Esophagus (tissue), 2 donors: ENCODE measurements at regions not wholly inside any gene's neighbourhood (a gene's known extent, or its start where the extent isn't known, plus 50 kb on each side); places are given as distances from the start of the nearest gene placed in this dataset.
"Not testable (repeated sequence)": the region's sequence is repeated elsewhere in the genome, so short reads cannot be mapped to it uniquely, and the experiment has no call there.

Experiments
- H3K27ac ChIP-seq, 2 donors: one replicate each; pipeline ENCODE4 v1.5.1; 2013; ENCODE audit warnings: low read depth in 2 of 2, mild to moderate bottlenecking in 2 of 2, inconsistent platforms in 1 of 2, low read length in 1 of 2, moderate library complexity in 1 of 2
- H3K27me3 ChIP-seq, 2 donors: one replicate each; pipeline ENCODE4 v1.6.1; 2013; ENCODE audit warnings: low read length in 2 of 2, control low read depth in 1 of 2, mild to moderate bottlenecking in 1 of 2; ENCODE audit not compliant: insufficient read depth in 2 of 2, control insufficient read depth in 1 of 2
- H3K36me3 ChIP-seq, 2 donors: one replicate each; pipeline ENCODE4 v1.6.1; 2013; ENCODE audit warnings: low read length in 1 of 2; ENCODE audit not compliant: control insufficient read depth in 2 of 2, insufficient read depth in 2 of 2
- H3K4me1 ChIP-seq, 2 donors: one replicate each; pipeline ENCODE4 v1.6.1; 2013; ENCODE audit warnings: low read length in 1 of 2; ENCODE audit not compliant: control insufficient read depth in 2 of 2, insufficient read depth in 2 of 2
- H3K4me3 ChIP-seq, 2 donors: one replicate each; pipeline ENCODE4 v1.5.1; 2013; ENCODE audit warnings: low read length in 2 of 2, mild to moderate bottlenecking in 2 of 2, low read depth in 1 of 2, moderate library complexity in 1 of 2
- H3K9me3 ChIP-seq, 2 donors: one replicate each; pipeline ENCODE4 v1.6.1; 2013; ENCODE audit warnings: mild to moderate bottlenecking in 2 of 2, low read depth in 1 of 2, low read length in 1 of 2, moderate library complexity in 1 of 2; ENCODE audit not compliant: control insufficient read depth in 2 of 2, insufficient read depth in 1 of 2
- WGBS, 2 donors: extraction: QIAGEN DNeasy Blood & Tissue Kit; methylation state at CpG; one replicate each; pipeline ENCODE4 v1.1.7; 2013; 5-methylcytosine and 5-hydroxymethylcytosine counted together
- donor health status: healthy with polysubstance abuse.
- donor health status: Bipolar disorder and iron deficiency.

GRCh38 chr10:22831586-22831985, 96.3 kb upstream of the ARMC3 start:
- Histone ChIP-seq H3K4me1 (peaks cover 0 to 2% of the 10 kb centered on the region in 2 donors), H3K9me3 (no peaks in the 10 kb centered on the region), H3K4me3 (no peak overlapping the region), H3K36me3 (no peaks in the 10 kb centered on the region), H3K27ac (no peak overlapping the region), H3K27me3 (no peaks in the 10 kb centered on the region)
- WGBS, 2 donors = 64 to 75% methylated on average over 8 of the region's 8 CpGs

- not testable (repeated sequence) for H3K9me3 ChIP-seq
Measured at GRCh38 chr10:22828712-22829111, 99.1 kb upstream of the ARMC3 start.

GRCh38 chr10:22825841-22826240, 102.0 kb upstream of the ARMC3 start:
- 79 to 82% methylated on average over 6 of the region's 6 CpGs for WGBS, 2 donors
- H3K4me1 ChIP-seq = peaks cover 2 to 7% of the 10 kb centered on the region in 2 donors
- no peak overlapping the region for H3K27ac ChIP-seq

More at GRCh38 chr10:22828712-22829111, 99.1 kb upstream of the ARMC3 start:
- H3K27ac ChIP-seq, H3K4me1 ChIP-seq, H3K27me3 ChIP-seq, H3K36me3 ChIP-seq, H3K4me3 ChIP-seq: not testable (repeated sequence)

GRCh38 chr10:22824984-22825383, 102.9 kb upstream of the ARMC3 start:
- peak overlapping the region; percentile 47 to 90 for H3K27ac ChIP-seq
- H3K36me3 ChIP-seq = no peaks in the 10 kb centered on the region
- H3K27me3 ChIP-seq = no peaks in the 10 kb centered on the region
- WGBS, 2 donors = 55 to 70% methylated on average over 3 of the region's 3 CpGs
- peaks cover 2 to 7% of the 10 kb centered on the region in 2 donors for H3K4me1 ChIP-seq
- peak overlapping the region in 1 of 2 donors; percentile 1 for H3K4me3 ChIP-seq
- H3K9me3 ChIP-seq = no peaks in the 10 kb centered on the region

More at GRCh38 chr10:22825841-22826240, 102.0 kb upstream of the ARMC3 start:
- H3K36me3 ChIP-seq = no peaks in the 10 kb centered on the region
- no peak overlapping the region for H3K4me3 ChIP-seq
- H3K27me3 ChIP-seq = no peaks in the 10 kb centered on the region
- H3K9me3 ChIP-seq = no peaks in the 10 kb centered on the region

DNA sequence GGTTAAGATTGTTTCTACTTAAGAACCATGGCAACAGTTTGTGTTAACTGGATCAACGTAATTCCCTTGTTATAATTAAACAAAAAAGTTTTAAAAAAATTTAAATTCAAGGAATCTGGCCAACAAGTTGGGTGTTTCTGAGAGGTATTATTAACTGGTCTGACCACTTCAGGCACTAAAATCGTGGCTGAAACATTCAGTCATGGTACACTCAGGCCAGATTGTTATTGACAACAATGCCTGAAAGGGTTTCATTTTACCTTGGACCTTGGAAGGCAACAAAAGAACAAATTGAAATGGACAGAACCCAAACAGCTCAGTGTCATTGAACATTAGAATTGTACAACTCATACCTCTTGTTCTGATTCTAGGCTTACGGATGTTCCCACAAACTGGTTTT, 103.3 kb upstream of the ARMC3 start:
- H3K27me3 ChIP-seq = no peaks in the 10 kb centered on the region
- peak overlapping the region in 1 of 2 donors; percentile 1 for H3K4me3 ChIP-seq
- H3K4me1 ChIP-seq = peaks cover 2 to 7% of the 10 kb centered on the region in 2 donors
- H3K36me3 ChIP-seq = no peaks in the 10 kb centered on the region
- 63 to 75% methylated on average over 3 of the region's 3 CpGs for WGBS, 2 donors
- H3K9me3 ChIP-seq = no peaks in the 10 kb centered on the region
- H3K27ac ChIP-seq = peak overlapping the region; percentile 83 to 90

DNA sequence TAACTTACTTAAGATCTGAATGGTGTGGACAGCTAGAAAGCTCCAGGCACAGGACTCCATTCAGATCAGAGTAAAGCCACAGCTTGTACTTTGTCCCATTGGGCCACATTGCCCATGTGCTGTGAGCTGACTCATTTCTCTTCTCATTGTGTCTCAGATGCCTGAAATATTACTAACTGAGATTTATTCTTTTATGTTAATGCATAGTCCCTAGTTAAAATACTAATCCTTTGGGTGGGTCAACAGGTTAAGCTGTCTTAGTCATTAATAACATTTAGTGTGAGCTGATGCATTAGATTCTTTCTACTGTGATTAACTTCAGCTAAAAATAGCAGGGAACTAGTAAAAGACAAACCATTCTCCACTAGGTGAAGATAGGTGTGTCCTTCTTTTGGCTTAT, 104.7 kb upstream of the ARMC3 start:
- no peaks in the 10 kb centered on the region for H3K36me3 ChIP-seq
- no peaks in the 10 kb centered on the region for H3K9me3 ChIP-seq
- peaks cover 2 to 7% of the 10 kb centered on the region in 2 donors for H3K4me1 ChIP-seq
- H3K4me3 ChIP-seq = no peak overlapping the region
- no peaks in the 10 kb centered on the region for H3K27me3 ChIP-seq
- H3K27ac ChIP-seq = peak overlapping the region in 1 of 2 donors; percentile 1

DNA sequence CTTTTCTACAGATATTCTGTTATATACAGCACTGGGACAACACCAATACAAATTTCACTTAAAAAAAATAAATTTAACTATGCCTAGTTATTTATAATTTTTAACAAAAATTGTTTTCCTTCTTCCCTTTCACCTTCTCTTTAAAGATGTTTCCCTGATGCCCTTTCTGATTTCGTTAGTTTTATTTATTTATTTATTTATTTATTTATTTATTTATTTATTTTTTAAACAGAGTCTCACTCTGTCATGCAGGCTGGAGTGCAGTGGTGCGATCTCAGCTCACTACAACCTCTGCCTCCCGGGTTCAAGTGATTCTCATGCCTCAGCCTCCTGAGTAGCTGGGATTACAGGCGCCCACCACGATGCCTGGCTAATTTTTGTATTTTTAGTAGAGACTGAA, 105.9 kb upstream of the ARMC3 start:
- not testable (repeated sequence) for H3K27me3 ChIP-seq, H3K4me3 ChIP-seq, H3K36me3 ChIP-seq, H3K4me1 ChIP-seq, H3K9me3 ChIP-seq, H3K27ac ChIP-seq
- WGBS, 2 donors = 89 to 93% methylated on average over 5 of the region's 5 CpGs

DNA sequence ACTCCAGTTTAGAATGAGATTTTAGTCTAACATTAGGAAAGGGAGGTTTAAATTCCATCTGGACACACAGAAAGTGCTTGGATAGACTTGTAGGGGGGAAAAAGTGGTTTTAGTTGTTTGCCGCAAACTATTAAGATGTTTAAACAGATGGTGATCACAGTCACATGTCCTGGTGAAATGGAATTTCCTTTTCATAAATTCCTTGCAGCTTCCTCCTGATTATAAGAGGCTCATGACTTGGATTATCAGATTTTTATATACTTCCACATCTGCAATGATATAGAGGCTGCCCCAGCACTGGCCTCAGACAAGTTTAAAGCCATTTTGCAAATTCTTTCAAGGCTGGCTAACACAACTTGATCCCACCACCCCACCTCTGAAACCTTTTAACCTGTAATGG, 106.4 kb upstream of the ARMC3 start:
- Histone ChIP-seq H3K27ac (no peak overlapping the region), H3K36me3 (no peaks in the 10 kb centered on the region)

DNA sequence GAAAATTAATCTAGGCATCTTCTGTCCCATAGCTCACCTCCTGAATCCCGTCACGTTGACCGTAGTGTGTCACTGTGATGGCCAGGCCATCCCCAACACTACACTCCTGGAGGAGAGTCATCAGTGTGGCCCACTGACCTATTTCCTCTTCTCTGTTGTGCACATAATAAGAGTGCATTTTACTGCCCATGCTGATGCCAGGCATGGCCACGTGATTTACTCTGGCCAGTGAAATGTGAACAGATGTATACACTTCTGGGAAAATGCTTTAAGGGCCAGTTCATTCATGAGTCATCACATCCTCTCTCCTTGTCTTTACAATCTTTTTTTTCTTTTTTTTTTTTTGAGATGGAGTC, 101.9 kb upstream of the PIP4K2A start:
- H3K4me3 ChIP-seq = no peak overlapping the region
- H3K9me3 ChIP-seq = no peaks in the 10 kb centered on the region
- 73% methylated on average over 4 of the region's 4 CpGs for WGBS, 2 donors
- no peaks in the 10 kb centered on the region for H3K36me3 ChIP-seq
- no peak overlapping the region for H3K27ac ChIP-seq
- no peaks in the 10 kb centered on the region for H3K27me3 ChIP-seq
- H3K4me1 ChIP-seq = peaks cover 0 to 3% of the 10 kb centered on the region in 2 donors

More for the DNA sequence above, 106.4 kb upstream of the ARMC3 start:
- peaks cover 2 to 9% of the 10 kb centered on the region in 2 donors for H3K4me1 ChIP-seq
- no peaks in the 10 kb centered on the region for H3K9me3 ChIP-seq
- no peak overlapping the region for H3K4me3 ChIP-seq
- H3K27me3 ChIP-seq = no peaks in the 10 kb centered on the region
- 77 to 81% methylated on average over 1 of the region's 1 CpG for WGBS, 2 donors

- 58 to 63% methylated on average over 7 of the region's 7 CpGs for WGBS, 2 donors
- Histone ChIP-seq H3K4me3 (no peak overlapping the region), H3K27ac (no peak overlapping the region), H3K27me3 (no peaks in the 10 kb centered on the region), H3K4me1 (no peaks in the 10 kb centered on the region), H3K36me3 (no peaks in the 10 kb centered on the region), H3K9me3 (no peaks in the 10 kb centered on the region)
Measured at GRCh38 chr10:22810643-22811465, 96.5 kb upstream of the PIP4K2A start.
